NCI-H1417 treated with DMSO at 0.1 percent for 48 hours (cell line): ENCODE measurements at regions not wholly inside any gene's neighbourhood (a gene's known extent, or its start where the extent isn't known, plus 50 kb on each side); places are given as distances from the start of the nearest gene placed in this dataset.

ENCODE experiments used
- DNase-seq: peaks from one replicate; lab custom pipeline; 2025; lab: John Stamatoyannopoulos, UW

DNA sequence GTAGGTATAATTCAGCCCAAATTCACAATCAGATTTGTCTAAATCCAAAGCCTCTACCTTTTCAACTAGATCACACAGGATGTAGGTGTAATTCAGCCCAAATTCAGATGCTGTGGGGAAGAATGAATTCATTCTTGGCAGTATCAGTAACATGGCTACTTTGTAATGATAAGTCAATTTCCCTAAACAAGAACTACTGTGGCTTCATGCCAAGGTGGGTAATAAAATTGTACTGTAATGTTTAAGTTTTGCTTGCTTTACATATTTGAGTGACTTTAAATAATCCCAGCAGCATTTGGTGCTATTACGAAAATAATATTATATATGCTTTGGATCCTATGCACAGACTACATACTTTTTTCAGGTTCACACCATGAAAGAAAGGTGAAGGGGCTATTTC, 239.1 kb downstream of the HDGFL1 start:
- DNase-seq = no peak

- DNase-seq = no peak
Observed at GRCh38 chr6:22809370-22809769, 240.0 kb downstream of the HDGFL1 start.

DNA sequence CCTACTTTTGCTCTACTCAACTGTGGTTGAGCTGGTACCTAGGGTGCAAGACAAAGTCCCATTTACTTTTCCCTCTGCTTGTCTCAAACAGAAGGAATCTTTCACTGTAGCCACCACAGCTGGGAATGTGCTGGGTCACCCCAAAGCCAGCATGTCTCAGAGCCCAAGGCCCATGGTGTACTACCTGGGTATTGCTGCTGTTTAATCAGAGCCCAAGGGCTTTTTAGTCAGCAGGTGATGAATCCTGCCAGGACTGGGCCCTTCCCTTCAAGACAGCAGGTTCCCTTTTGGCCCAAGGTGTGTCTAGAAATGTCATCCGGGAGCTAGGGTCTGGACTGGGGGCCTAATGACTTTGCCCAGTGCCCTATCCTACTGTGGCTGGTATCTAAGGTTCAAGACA, 249.8 kb downstream of the HDGFL1 start:
- DNase-seq = no peak

DNA sequence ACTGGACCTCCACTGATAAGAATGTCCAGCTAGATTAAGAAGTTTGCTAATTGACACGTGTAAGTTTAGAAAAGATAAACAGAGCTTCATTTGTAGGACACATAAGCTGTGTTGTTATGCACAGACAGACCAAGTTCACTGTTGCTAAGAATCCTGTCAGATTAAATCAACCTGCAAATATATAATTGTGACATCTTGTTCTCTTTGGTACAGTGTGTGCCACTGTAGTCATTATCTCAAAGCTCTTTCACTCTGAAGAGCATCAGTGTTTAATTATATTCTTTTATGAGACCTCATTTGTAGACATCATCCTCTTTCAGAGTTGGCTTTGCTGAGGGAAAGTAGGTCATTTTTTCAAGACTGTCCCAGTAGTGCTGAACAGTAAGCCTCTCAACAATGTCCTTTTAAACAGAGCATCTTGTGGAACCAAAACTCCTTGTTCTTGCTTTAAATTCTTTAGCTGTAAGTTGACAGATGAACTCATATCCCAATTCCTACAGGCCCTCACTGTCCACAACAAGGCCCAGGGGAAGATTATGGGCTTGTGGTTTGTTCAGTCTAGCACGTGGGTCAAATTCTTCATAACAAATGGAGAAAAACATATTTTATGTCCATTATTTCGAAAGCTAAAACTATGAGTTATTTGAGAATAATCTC, 252.4 kb downstream of the HDGFL1 start:
- no peak for DNase-seq

DNA sequence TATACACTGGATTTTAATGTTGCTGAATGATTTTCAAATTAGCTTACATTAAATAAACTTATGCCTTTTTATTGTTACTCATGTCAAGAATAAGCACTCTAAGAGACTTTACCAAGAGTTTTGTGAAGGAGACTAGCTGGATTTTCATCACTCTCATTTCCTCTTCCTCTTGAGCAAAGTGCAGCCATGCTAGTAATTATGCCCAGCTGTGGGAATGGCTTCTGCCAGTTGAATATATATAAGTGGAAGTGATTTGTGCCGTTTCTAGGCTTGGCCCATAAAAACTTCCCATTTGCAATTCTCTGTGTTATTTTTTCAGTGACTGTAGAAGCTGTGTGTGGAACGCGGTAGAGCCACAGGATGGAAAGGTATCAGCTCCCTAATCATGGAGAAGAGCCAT, 255.8 kb downstream of the HDGFL1 start:
- DNase-seq = no peak

GRCh38 chr6:22826961-22827360, 257.6 kb downstream of the HDGFL1 start:
- DNase-seq = no peak

- DNase-seq = no peak
Observed at GRCh38 chr6:22827760-22828159, 258.4 kb downstream of the HDGFL1 start.

DNA sequence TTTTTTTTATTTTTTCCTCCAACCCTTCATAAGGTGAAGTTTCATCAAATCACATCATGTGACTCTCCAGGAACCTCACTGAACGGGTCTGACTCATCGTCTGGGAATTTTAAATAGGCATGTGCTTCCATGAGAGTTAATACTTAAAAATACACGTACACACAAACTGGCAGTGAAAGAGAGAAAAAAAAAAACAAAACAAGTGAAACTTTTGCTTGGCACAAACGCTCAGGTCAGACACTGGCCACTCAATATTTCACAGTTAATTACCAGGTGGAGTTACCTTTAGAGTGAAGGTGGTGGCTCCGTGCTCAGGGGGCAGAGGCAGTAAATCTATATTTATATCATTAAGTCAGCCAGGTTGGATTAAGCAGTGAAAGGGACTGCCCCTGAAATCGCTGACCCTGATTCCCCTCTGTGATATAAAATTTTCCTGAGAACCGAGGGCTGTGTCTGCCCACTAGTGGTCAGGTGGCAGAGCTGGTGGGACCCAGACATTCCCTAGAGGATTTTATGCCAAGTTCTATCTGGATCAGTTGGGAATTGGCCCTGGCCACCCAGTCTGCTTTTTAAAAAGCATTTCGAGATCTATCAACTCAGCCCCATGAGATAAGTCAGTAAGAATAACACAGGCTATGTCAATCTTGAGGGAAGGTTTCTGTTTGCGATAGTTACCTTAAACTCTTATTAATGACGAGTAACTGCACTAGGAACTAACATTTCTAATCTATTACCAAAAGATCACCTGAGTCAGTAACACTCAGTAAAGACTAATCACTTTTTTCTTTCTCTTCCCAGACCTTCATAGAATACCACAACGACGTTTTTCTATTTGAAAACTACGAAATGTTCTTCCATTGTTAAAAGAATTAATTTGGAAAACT, 259.1 kb downstream of the HDGFL1 start:
- no peak for DNase-seq

GRCh38 chr6:22829070-22829469, 259.7 kb downstream of the HDGFL1 start:
- no peak for DNase-seq

- no peak for DNase-seq
Observed at GRCh38 chr6:22830463-22830862, 261.1 kb downstream of the HDGFL1 start.

DNA sequence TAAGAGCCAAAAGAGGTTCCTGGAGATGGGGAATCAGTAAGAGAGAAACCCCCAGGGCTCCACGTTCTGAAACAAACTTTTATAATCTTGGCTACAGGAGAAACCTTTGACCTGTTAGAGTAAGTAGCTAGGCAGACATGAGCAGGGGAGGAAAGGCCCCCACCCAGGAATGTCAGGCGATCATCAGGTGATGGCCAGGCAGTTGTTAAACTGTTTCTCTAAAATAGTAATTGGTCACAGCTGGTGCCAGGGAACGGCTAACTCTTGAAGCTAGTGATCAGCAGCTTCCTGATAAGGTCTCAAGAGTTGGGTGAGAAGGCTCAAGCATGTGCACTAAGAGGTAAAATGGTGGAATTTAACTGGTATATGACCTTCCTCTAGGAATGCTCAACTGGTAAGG, 263.8 kb downstream of the HDGFL1 start:
- no peak for DNase-seq

DNA sequence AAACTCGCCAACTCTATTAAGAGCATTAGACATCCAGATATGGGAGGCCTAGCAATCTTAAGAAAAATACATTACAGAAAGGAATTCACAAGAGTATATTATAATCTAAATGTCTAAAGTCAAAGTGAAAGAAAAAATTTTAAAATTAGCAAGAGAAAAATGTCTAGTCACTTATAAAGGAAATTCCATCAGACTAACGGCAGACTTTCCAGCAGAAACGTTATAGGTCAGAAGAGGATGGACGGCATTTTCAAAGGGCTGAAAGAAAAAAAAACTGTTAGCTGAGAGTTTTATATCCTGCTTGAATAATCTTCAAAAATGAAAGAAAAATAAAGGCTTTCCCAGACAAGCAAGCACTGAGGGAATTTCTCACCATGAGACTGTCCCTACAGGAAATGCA, 269.0 kb downstream of the HDGFL1 start:
- no peak for DNase-seq

DNA sequence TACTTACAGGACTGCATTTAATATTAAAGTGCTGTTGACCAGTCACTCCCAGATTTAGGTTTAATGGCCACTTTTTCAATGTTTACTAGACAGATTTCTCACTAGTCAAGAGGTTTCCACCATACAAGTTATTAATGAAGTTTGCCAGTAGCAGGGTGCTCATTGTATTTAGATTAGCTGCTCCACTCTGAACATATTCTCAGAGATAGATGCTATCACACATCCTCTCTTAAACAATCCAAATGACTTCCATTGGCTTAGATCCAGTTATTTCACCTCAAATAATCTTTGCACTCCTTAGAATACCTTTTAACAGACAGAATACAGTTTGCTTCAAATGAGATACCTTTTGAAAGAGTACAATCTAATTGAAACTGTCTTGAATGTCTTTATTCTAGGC, 276.1 kb downstream of the HDGFL1 start:
- DNase-seq = no peak

GRCh38 chr6:22848121-22848520, 278.8 kb downstream of the HDGFL1 start:
- no peak for DNase-seq

DNA sequence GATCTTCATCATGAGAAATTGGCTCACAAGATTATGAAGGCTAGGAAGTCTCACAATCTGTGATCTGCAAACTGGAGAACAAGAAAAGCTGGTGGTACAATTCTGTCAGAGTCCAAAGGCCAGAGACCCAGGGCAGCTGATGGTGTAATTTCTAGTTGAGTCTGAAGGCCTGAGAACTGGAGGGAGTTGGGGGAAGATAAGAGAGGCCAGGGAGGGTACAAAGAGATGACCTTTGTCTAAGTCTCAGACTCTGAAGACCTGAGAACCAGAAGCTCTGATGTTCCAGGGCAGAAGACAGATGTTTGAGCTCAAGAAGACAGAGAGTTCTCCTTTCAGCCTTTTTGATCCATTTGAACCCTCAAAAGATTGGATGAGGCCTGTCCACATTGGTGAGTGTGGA, 280.6 kb downstream of the HDGFL1 start:
- DNase-seq = no peak

DNA sequence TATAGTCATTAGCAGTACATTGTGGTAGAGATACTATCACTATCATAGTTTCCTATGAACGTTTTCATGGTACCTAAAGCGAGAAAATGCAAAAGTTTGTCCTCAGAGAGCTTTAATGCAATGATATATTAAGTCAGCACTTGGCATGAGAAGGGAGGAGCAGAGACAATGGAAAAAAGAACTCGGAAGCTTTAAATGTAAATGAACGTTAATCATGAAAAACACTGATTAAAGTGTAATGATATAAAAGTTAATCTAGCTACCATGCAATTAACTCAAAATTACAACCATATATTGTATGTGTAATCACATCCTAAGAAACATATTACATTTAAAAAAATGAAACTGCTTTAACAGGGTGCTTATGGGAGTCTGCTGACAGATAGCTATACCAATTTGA, 282.7 kb downstream of the HDGFL1 start:
- DNase-seq = no peak

DNA sequence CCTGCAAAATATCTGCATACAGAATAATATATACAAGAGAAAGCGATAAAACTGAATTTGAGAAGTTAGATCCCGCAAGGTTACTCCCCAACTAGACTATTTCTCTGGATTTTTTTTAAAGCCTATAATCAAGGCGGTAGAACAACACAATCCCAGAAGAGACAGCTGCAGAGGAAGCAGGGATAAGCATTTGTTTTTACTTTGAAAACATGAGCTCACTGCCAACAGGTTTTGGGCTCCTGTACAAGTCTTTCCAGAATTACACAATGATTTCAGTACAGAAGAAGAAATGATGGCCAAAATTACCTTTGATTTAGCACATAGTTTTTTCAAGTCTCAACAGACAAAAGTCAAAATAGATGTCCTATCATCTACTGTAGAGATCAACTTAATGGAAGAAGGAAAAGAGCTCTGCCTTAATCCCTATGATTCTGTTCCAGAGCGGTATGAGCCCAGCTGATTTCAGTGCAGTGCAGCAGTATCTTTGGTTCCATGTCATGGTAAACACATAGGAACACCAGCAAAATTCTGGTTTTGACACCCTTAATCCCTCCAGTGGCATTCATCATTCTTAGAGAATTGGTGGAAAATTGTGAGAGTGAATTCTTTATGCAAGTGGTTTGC, 304.3 kb downstream of the HDGFL1 start:
- no peak for DNase-seq

DNA sequence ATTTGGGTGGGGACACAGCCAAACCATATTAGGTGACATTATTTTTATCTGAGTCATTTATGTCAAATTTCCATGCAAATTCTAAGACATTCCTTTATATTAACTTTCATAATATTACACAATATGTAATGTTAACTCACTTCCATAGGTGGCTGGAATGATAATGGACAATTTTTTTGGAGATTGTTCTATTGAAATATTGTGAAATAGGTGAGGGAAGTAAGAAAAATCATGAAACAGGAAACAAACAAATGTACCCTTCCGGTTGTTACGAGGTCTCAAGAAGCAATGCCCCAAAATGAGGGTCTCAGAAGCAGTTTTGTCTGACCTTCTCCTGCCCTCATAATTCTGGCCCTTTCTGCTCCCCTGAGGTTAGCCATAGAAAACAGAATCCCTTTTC, 306.5 kb downstream of the HDGFL1 start:
- no peak for DNase-seq

- DNase-seq = no peak
Observed at GRCh38 chr6:22878324-22878701, 308.9 kb downstream of the HDGFL1 start.

- DNase-seq = no peak
Observed at GRCh38 chr6:22878706-22879105, 309.3 kb downstream of the HDGFL1 start.

DNA sequence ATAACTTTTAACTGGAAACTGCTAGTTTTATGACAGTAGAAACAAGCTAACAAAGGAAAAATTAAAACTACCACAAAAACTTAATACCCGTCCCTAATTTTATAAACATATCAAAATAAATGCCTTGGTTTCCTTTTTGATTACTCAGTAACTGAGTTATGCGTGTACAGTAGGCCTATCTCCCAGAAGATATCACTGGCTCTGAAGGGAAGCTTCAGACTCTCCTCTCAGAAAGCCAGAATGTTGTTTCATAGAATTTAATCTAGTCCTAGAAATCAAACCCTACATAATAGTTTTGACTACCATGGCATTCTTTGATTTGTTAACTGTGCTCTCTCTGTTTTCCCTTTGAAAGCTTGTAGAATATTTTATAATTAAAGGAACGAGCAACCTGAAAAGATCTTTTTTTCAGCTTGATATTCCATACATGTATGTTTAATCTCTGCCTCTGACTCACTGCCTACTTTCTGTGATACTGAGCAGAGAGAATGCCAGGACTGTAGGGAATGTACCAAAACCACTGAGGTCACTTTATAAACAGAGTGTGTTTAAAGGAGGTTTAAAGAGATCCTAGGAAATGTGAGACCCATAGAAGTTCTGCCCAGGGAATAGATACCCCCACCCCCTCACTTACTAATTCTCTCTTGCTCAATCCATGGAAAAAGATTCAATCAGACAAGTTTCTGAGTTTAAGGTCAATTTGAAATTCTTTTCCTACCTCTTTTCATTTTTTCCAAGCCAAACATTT, 311.5 kb downstream of the HDGFL1 start:
- DNase-seq = no peak

- DNase-seq = no peak
Observed at GRCh38 chr6:22882581-22882980, 313.2 kb downstream of the HDGFL1 start.
